HEK293 (cell line): ENCODE measurements at regions not wholly inside any gene's neighbourhood (a gene's known extent, or its start where the extent isn't known, plus 50 kb on each side); places are given as distances from the start of the nearest gene placed in this dataset.

Source experiments
- CTCF ChIA-PET: fragments of 350-600 bp; formaldehyde crosslinking; extraction: SDS; loops from one replicate; lab custom pipeline; 2021; ENCODE audit warnings: antibody characterized with exemption; lab: Yijun Ruan, JAX
- POLR2A ChIA-PET: fragments of 300-600 bp; formaldehyde crosslinking; extraction: SDS; loops from one replicate; lab custom pipeline; 2020; ENCODE audit warnings: antibody characterized with exemption, inconsistent platforms; lab: Yijun Ruan, JAX
- H3K27ac ChIP-seq: fragments of 200-500 bp; sonication (Bioruptor generic); 2 replicates; pipeline ENCODE4 v1.5.1; 2014; ENCODE audit warnings: low read depth, low read length, control low read depth, inconsistent platforms; ENCODE audit errors: extremely low read depth
- H3K36me3 ChIP-seq, 2 experiments: fragments of 200-500 bp in 1 of 2; sonication (Bioruptor generic) in 1 of 2; 1 replicate in 1 of 2; 2 replicates in 1 of 2; pipeline ENCODE4 v1.5.1; 2014 to 2017; ENCODE audit warnings: inconsistent platforms in 2 of 2, low read length in 2 of 2; ENCODE audit not compliant: control insufficient read depth in 2 of 2, insufficient read depth in 1 of 2
- H3K4me1 ChIP-seq: fragments of 200-500 bp; sonication (Bioruptor generic); 2 replicates; pipeline ENCODE4 v1.5.1; 2014; ENCODE audit warnings: mild to moderate bottlenecking, low read length, inconsistent platforms; ENCODE audit not compliant: control insufficient read depth, insufficient read depth
- H3K4me3 ChIP-seq: 2 replicates; pipeline ENCODE4 v1.5.1; 2011; ENCODE audit warnings: low read depth, mild to moderate bottlenecking, control low read depth, low read length, moderate library complexity
- H3K9me3 ChIP-seq: fragments of 200-500 bp; sonication (Bioruptor generic); 2 replicates; pipeline ENCODE4 v1.5.1; 2014; ENCODE audit warnings: low read depth, low read length, inconsistent platforms; ENCODE audit not compliant: control insufficient read depth, insufficient read depth
- HOXA7 ChIP-seq: sonication (generic); formaldehyde crosslinking; IDR thresholded peaks from 2 replicates; pipeline ENCODE4 v1.8.1; 2022; ENCODE audit warnings: missing genetic modification reagents, borderline replicate concordance
- KLF16 ChIP-seq: fragments of 450-650 bp; formaldehyde crosslinking; IDR thresholded peaks from 2 replicates; pipeline ENCODE4 v1.5.1; 2017; ENCODE audit warnings: missing biosample characterization, missing genetic modification characterization
- KLF8 ChIP-seq: fragments of 450-650 bp; formaldehyde crosslinking; IDR thresholded peaks from 2 replicates; pipeline ENCODE4 v1.5.1; 2016; ENCODE audit warnings: missing biosample characterization, missing genetic modification characterization
- OSR2 ChIP-seq: fragments of 450-650 bp; formaldehyde crosslinking; IDR thresholded peaks from 2 replicates; pipeline ENCODE4 v1.5.1; 2016; ENCODE audit warnings: missing biosample characterization, missing genetic modification characterization
- PRDM1 ChIP-seq: fragments of 450-650 bp; formaldehyde crosslinking; IDR thresholded peaks from 2 replicates; pipeline ENCODE4; 2016; ENCODE audit warnings: missing biosample characterization, missing genetic modification characterization
- ZBTB20 ChIP-seq: fragments of 450-650 bp; formaldehyde crosslinking; IDR thresholded peaks from 2 replicates; pipeline ENCODE4 v1.5.1; 2016; ENCODE audit warnings: missing biosample characterization, missing genetic modification characterization
- ZEB2 ChIP-seq: fragments of 450-650 bp; formaldehyde crosslinking; IDR thresholded peaks from 2 replicates; pipeline ENCODE4 v1.5.1; 2016; ENCODE audit warnings: missing biosample characterization, missing genetic modification characterization
- ZNF133 ChIP-seq: fragments of 450-650 bp; formaldehyde crosslinking; IDR thresholded peaks from 2 replicates; pipeline ENCODE4 v1.5.1; 2016; ENCODE audit warnings: missing biosample characterization, missing genetic modification characterization
- ZNF140 ChIP-seq: fragments of 450-650 bp; formaldehyde crosslinking; IDR thresholded peaks from 2 replicates; pipeline ENCODE4 v1.5.1; 2016; ENCODE audit warnings: missing biosample characterization, missing genetic modification characterization
- ZNF174 ChIP-seq: fragments of 450-650 bp; formaldehyde crosslinking; IDR thresholded peaks from 2 replicates; pipeline ENCODE4 v1.5.0; 2017; ENCODE audit warnings: missing biosample characterization, mild to moderate bottlenecking, missing genetic modification characterization
- ZNF202 ChIP-seq: fragments of 450-650 bp; formaldehyde crosslinking; IDR thresholded peaks from 2 replicates; pipeline ENCODE4 v1.5.1; 2016; ENCODE audit warnings: missing biosample characterization, missing genetic modification characterization, borderline replicate concordance
- ZNF248 ChIP-seq: fragments of 450-650 bp; formaldehyde crosslinking; IDR thresholded peaks from 2 replicates; pipeline ENCODE4 v1.5.1; 2017; ENCODE audit warnings: missing biosample characterization, missing genetic modification characterization
- ZNF311 ChIP-seq: fragments of 450-650 bp; formaldehyde crosslinking; IDR thresholded peaks from 2 replicates; pipeline ENCODE4 v1.5.1; 2017; ENCODE audit warnings: missing biosample characterization, missing genetic modification characterization, borderline replicate concordance
- ZNF416 ChIP-seq: fragments of 450-650 bp; formaldehyde crosslinking; IDR thresholded peaks from 2 replicates; pipeline ENCODE4 v1.5.1; 2016; ENCODE audit warnings: missing biosample characterization, missing genetic modification characterization
- ZNF510 ChIP-seq: fragments of 450-650 bp; formaldehyde crosslinking; IDR thresholded peaks from 2 replicates; pipeline ENCODE4 v1.5.1; 2018; ENCODE audit warnings: mild to moderate bottlenecking, missing genetic modification characterization, missing biosample characterization; ENCODE audit not compliant: insufficient replicate concordance
- ZNF529 ChIP-seq: fragments of 450-650 bp; formaldehyde crosslinking; IDR thresholded peaks from 2 replicates; pipeline ENCODE4 v1.5.1; 2017; ENCODE audit warnings: missing genetic modification characterization, missing biosample characterization; ENCODE audit not compliant: insufficient replicate concordance
- ZNF707 ChIP-seq: fragments of 450-650 bp; formaldehyde crosslinking; IDR thresholded peaks from 2 replicates; pipeline ENCODE4 v1.5.1; 2016; ENCODE audit warnings: missing biosample characterization, missing genetic modification characterization
- ZNF830 ChIP-seq: fragments of 450-650 bp; IDR thresholded peaks from 2 replicates; pipeline ENCODE4 v1.5.0; 2018; ENCODE audit warnings: missing biosample characterization, missing genetic modification characterization, low read depth, mild to moderate bottlenecking, moderate library complexity
- TF ChIP-seq, protein P1 (sequence below): fragments of 450-650 bp; formaldehyde crosslinking; IDR thresholded peaks from 2 replicates; pipeline ENCODE4 v1.5.1; 2017; ENCODE audit warnings: missing biosample characterization, missing genetic modification characterization
- TF ChIP-seq, protein P2 (sequence below): fragments of 450-650 bp; formaldehyde crosslinking; IDR thresholded peaks from 2 replicates; pipeline ENCODE4 v1.5.1; 2016; ENCODE audit warnings: missing biosample characterization, missing genetic modification characterization
- TF ChIP-seq, protein P3 (sequence below): fragments of 450-650 bp; formaldehyde crosslinking; IDR thresholded peaks from 2 replicates; pipeline ENCODE4 v1.5.1; 2016; ENCODE audit warnings: missing biosample characterization, missing genetic modification characterization
- TF ChIP-seq, protein P4 (sequence below): fragments of 450-650 bp; formaldehyde crosslinking; IDR thresholded peaks from 2 replicates; pipeline ENCODE4 v1.5.1; 2017; ENCODE audit warnings: missing biosample characterization, missing genetic modification characterization
- TF ChIP-seq, protein P5 (sequence below): fragments of 450-650 bp; formaldehyde crosslinking; IDR thresholded peaks from 2 replicates; pipeline ENCODE4 v1.5.1; 2016; ENCODE audit warnings: missing biosample characterization, missing genetic modification characterization
- TF ChIP-seq, protein P6 (sequence below): fragments of 450-650 bp; formaldehyde crosslinking; IDR thresholded peaks from 2 replicates; pipeline ENCODE4 v1.5.1; 2016; ENCODE audit warnings: missing biosample characterization, missing genetic modification characterization

DNA sequence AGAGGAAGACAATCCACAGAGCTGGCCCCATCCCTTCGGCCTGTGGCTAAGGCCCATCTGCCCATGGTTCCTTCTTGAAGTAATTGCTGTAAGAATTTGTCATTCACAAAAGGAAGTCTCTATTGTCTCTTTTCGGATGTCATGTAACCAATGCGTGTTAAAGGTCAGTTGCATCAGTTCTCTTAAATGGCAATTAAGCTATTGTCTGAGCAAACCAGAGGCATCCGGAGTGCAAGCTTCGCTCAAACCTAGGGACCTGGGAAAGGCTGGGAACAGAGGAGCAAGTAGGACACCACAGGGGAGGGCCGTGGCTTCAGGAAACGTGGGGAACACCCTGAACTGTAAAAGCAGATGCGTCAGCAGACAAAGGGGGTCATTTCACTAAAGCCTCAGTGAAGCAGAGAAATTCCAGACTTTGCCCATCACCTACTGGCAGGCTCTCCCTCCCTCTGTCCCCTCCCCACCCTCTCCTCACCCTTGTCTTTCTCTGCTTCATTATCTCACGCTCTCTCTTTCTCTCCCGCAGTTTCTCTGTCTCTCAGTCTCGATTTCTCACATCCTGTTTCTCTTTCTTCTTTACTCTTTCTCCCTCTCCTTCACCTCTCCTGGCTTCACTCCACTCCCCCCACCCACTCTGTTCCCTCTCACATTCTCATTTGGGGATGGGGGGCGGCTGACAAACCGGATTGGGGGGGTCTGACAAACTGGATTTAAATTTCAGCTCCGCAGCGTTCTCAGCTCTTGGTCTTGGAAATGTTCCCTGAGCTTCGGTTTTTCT, 204.6 kb upstream of the TNP1 start (continued):
- TF ChIP-seq, protein P1, sequence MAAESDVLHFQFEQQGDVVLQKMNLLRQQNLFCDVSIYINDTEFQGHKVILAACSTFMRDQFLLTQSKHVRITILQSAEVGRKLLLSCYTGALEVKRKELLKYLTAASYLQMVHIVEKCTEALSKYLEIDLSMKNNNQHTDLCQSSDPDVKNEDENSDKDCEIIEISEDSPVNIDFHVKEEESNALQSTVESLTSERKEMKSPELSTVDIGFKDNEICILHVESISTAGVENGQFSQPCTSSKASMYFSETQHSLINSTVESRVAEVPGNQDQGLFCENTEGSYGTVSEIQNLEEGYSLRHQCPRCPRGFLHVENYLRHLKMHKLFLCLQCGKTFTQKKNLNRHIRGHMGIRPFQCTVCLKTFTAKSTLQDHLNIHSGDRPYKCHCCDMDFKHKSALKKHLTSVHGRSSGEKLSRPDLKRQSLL, result no peak
- TF ChIP-seq, protein P2, sequence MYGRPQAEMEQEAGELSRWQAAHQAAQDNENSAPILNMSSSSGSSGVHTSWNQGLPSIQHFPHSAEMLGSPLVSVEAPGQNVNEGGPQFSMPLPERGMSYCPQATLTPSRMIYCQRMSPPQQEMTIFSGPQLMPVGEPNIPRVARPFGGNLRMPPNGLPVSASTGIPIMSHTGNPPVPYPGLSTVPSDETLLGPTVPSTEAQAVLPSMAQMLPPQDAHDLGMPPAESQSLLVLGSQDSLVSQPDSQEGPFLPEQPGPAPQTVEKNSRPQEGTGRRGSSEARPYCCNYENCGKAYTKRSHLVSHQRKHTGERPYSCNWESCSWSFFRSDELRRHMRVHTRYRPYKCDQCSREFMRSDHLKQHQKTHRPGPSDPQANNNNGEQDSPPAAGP (tag by site-specific recombination), result no peak
- TF ChIP-seq OSR2 (tag by site-specific recombination) (no peak), ZNF529 (tag by site-specific recombination) (no peak)
- TF ChIP-seq, protein P3, sequence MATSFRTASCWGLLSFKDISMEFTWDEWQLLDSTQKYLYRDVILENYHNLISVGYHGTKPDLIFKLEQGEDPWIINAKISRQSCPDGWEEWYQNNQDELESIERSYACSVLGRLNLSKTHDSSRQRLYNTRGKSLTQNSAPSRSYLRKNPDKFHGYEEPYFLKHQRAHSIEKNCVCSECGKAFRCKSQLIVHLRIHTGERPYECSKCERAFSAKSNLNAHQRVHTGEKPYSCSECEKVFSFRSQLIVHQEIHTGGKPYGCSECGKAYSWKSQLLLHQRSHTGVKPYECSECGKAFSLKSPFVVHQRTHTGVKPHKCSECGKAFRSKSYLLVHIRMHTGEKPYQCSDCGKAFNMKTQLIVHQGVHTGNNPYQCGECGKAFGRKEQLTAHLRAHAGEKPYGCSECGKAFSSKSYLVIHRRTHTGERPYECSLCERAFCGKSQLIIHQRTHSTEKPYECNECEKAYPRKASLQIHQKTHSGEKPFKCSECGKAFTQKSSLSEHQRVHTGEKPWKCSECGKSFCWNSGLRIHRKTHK (tag by site-specific recombination), result no peak

DNA sequence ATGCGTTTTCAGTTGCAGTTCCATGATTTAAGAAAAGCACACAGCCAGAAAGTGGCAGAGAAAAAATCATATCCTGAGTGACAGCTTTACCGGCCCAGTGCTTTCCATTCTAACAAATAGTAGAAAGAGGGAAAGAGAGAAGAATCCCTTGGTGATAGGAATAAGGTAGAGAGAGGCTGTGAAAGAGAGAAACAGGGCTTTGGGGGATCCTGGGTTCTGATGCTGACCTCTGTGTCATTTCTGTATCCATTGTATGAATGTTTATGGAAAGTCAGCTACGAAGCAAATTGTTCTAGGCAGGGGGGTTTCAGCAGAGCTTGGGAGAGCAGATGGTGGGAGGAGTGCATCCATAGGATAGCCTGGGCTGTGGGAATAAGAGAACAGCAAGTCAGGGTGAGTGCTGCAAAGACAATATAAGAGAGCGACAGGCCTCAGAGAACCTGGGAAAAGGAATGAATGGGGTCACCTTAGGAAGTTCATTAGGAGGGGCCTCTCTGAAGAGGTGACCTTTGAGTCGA, 203.4 kb upstream of the TNP1 start:
- H3K36me3 ChIP-seq, result no peaks in the 10 kb centered on the region
- no peaks in the 10 kb centered on the region for H3K9me3 ChIP-seq
- TF ChIP-seq KLF8 (no peak), HOXA7 (CRISPR knock-in tag) (no peak)
- no peak overlapping the region for H3K4me3 ChIP-seq
- CTCF ChIA-PET, result interaction anchor here (1.2 to 1.7 kb wide), 2 partner anchors 19 to 44 kb away, joined by 3 to 6 read pairs; no protein-coding TSS in a partner anchor
- H3K27ac ChIP-seq, result no peak overlapping the region
- no peaks in the 10 kb centered on the region for H3K4me1 ChIP-seq
- POLR2A ChIA-PET, result no interaction called here

DNA sequence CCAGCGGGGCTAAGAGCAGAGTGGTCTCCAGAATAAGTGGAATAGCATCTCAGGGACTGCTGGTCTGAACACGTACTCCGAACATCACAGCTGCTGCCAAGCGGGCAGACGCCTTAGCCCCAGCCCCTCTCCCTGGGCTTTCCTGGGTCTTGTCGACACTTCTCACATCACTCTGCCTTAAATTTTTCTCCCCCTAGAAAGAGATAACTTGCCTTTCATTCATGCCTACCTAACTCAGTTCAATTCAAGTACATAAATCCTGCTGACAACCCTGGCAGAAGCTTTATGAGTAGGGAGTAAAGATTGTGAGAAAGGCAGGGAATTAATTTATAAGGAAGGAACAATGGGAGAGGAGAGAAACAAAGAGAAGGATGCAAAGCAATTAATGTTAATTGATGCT, 202.9 kb upstream of the TNP1 start:
- Histone ChIP-seq H3K4me3 (no peak overlapping the region), H3K4me1 (no peaks in the 10 kb centered on the region), H3K36me3 (no peaks in the 10 kb centered on the region), H3K27ac (no peak overlapping the region), H3K9me3 (no peaks in the 10 kb centered on the region)
- ChIA-PET CTCF (interaction anchor here (1.2 to 1.7 kb wide), 3 partner anchors 19 to 381 kb away, joined by 3 to 6 read pairs (median 3); no protein-coding TSS in a partner anchor), POLR2A (interaction anchor here (0.6 kb wide), 1 partner anchor 207 kb away, joined by 3 read pairs; no protein-coding TSS in a partner anchor)
- TF ChIP-seq ZEB2 (tag by site-specific recombination) (no peak), ZBTB20 (tag by site-specific recombination) (no peak), ZNF830 (tag by site-specific recombination) (no peak), ZNF707 (tag by site-specific recombination) (no peak), PRDM1 (tag by site-specific recombination) (no peak), ZNF202 (tag by site-specific recombination) (no peak), ZNF140 (tag by site-specific recombination) (no peak), KLF16 (tag by site-specific recombination) (no peak), ZNF133 (tag by site-specific recombination) (no peak), ZNF416 (tag by site-specific recombination) (no peak), ZNF311 (tag by site-specific recombination) (no peak), ZNF174 (tag by site-specific recombination) (no peak), ZNF510 (tag by site-specific recombination) (no peak), ZNF248 (no peak)
- TF ChIP-seq, protein P4, sequence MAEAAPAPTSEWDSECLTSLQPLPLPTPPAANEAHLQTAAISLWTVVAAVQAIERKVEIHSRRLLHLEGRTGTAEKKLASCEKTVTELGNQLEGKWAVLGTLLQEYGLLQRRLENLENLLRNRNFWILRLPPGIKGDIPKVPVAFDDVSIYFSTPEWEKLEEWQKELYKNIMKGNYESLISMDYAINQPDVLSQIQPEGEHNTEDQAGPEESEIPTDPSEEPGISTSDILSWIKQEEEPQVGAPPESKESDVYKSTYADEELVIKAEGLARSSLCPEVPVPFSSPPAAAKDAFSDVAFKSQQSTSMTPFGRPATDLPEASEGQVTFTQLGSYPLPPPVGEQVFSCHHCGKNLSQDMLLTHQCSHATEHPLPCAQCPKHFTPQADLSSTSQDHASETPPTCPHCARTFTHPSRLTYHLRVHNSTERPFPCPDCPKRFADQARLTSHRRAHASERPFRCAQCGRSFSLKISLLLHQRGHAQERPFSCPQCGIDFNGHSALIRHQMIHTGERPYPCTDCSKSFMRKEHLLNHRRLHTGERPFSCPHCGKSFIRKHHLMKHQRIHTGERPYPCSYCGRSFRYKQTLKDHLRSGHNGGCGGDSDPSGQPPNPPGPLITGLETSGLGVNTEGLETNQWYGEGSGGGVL, result no peak
- TF ChIP-seq, protein P5, sequence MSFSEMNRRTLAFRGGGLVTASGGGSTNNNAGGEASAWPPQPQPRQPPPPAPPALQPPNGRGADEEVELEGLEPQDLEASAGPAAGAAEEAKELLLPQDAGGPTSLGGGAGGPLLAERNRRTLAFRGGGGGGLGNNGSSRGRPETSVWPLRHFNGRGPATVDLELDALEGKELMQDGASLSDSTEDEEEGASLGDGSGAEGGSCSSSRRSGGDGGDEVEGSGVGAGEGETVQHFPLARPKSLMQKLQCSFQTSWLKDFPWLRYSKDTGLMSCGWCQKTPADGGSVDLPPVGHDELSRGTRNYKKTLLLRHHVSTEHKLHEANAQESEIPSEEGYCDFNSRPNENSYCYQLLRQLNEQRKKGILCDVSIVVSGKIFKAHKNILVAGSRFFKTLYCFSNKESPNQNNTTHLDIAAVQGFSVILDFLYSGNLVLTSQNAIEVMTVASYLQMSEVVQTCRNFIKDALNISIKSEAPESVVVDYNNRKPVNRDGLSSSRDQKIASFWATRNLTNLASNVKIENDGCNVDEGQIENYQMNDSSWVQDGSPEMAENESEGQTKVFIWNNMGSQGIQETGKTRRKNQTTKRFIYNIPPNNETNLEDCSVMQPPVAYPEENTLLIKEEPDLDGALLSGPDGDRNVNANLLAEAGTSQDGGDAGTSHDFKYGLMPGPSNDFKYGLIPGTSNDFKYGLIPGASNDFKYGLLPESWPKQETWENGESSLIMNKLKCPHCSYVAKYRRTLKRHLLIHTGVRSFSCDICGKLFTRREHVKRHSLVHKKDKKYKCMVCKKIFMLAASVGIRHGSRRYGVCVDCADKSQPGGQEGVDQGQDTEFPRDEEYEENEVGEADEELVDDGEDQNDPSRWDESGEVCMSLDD (tag by site-specific recombination), result no peak
- TF ChIP-seq, protein P6, sequence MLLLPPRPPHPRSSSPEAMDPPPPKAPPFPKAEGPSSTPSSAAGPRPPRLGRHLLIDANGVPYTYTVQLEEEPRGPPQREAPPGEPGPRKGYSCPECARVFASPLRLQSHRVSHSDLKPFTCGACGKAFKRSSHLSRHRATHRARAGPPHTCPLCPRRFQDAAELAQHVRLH (tag by site-specific recombination), result no peak
